Skeletal muscle satellite cell (primary cell): ENCODE measurements at regions not wholly inside any gene's neighbourhood (a gene's known extent, or its start where the extent isn't known, plus 50 kb on each side); places are given as distances from the start of the nearest gene placed in this dataset.

ENCODE experiments used
- H3K27me3 ChIP-seq: 2 replicates; pipeline ENCODE4 v1.7.0; 2013; ENCODE audit warnings: low read length; ENCODE audit not compliant: control insufficient read depth, insufficient read depth
- H3K36me3 ChIP-seq: 2 replicates; pipeline ENCODE4 v1.7.0; 2013; ENCODE audit warnings: mild to moderate bottlenecking, control low read depth, low read length; ENCODE audit not compliant: insufficient read depth
- H3K4me1 ChIP-seq: 2 replicates; pipeline ENCODE4 v1.7.0; 2013; ENCODE audit warnings: low read length; ENCODE audit not compliant: control insufficient read depth, insufficient read depth
- H3K4me2 ChIP-seq: 2 replicates; pipeline ENCODE4 v1.7.0; 2013; ENCODE audit warnings: mild to moderate bottlenecking, low read length
- H3K4me3 ChIP-seq: 2 replicates; pipeline ENCODE4 v1.7.0; 2013; ENCODE audit warnings: low read length
- H3K9ac ChIP-seq: 2 replicates; pipeline ENCODE4 v1.7.0; 2013; ENCODE audit warnings: mild to moderate bottlenecking, low read depth, low read length, moderate library complexity
- H3K9me3 ChIP-seq: replicated peaks from 2 replicates; pipeline ENCODE4 v1.7.0; 2013; ENCODE audit warnings: mild to moderate bottlenecking, control low read depth, low read length

- no peaks in the 10 kb centered on the region for H3K9me3 ChIP-seq
- peaks cover 18% of the 10 kb centered on the region for H3K27me3 ChIP-seq
- H3K4me2 ChIP-seq, result no peak overlapping the region
- H3K36me3 ChIP-seq, result no peaks in the 10 kb centered on the region
- no peak overlapping the region for H3K9ac ChIP-seq
- H3K4me3 ChIP-seq, result no peak overlapping the region
- H3K4me1 ChIP-seq, result no peaks in the 10 kb centered on the region
These were observed 56.4 kb downstream of the CD24 start for GRCh38 chr6:106918115-106918514.

GRCh38 chr6:106916891-106917290 is 57.6 kb downstream of the CD24 start:
- H3K9me3 ChIP-seq, result no peaks in the 10 kb centered on the region
- H3K4me2 ChIP-seq, result no peak overlapping the region
- no peaks in the 10 kb centered on the region for H3K4me1 ChIP-seq

GRCh38 chr6:106913676-106914280 is 60.8 kb downstream of the CD24 start:
- no peak overlapping the region for H3K4me2 ChIP-seq
- H3K9me3 ChIP-seq, result no peaks in the 10 kb centered on the region
- no peak overlapping the region for H3K4me3 ChIP-seq
- H3K36me3 ChIP-seq, result no peaks in the 10 kb centered on the region
- H3K4me1 ChIP-seq, result no peaks in the 10 kb centered on the region
- H3K27me3 ChIP-seq, result peaks cover 12% of the 10 kb centered on the region
- no peak overlapping the region for H3K9ac ChIP-seq

More at GRCh38 chr6:106916891-106917290, 57.6 kb downstream of the CD24 start:
- Histone ChIP-seq H3K4me3 (no peak overlapping the region), H3K36me3 (no peaks in the 10 kb centered on the region), H3K27me3 (peaks cover 16% of the 10 kb centered on the region), H3K9ac (no peak overlapping the region)

DNA sequence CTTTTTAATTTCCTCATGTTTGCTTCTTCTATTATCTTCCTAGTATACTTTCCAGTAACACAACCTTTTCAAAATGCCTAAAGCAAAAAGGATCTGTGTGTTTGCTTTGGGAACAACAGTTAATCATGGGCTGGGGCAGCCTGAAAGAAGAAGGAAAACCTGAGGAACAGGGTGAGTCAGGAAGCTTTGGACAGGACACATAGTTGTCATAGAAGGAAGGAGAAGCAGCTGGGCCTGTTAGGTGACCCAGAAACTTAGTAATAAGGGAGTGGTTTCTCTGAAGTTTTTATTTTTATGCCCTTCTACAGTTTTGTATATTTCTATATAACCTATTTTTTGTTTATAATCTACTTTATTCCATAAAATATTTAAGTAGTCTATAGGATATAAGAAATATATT is 61.4 kb downstream of the CD24 start:
- H3K4me3 ChIP-seq, result no peak overlapping the region
- H3K4me2 ChIP-seq, result no peak overlapping the region
- no peaks in the 10 kb centered on the region for H3K9me3 ChIP-seq
- no peaks in the 10 kb centered on the region for H3K36me3 ChIP-seq
- H3K27me3 ChIP-seq, result peaks cover 5% of the 10 kb centered on the region
- H3K4me1 ChIP-seq, result no peaks in the 10 kb centered on the region
- H3K9ac ChIP-seq, result no peak overlapping the region

- peaks cover 3% of the 10 kb centered on the region for H3K27me3 ChIP-seq
- no peaks in the 10 kb centered on the region for H3K4me1 ChIP-seq
- no peak overlapping the region for H3K4me2 ChIP-seq
- H3K4me3 ChIP-seq, result no peak overlapping the region
- no peaks in the 10 kb centered on the region for H3K9me3 ChIP-seq
- H3K36me3 ChIP-seq, result no peaks in the 10 kb centered on the region
- no peak overlapping the region for H3K9ac ChIP-seq
These were observed 62.4 kb downstream of the CD24 start for GRCh38 chr6:106912091-106912490.

DNA sequence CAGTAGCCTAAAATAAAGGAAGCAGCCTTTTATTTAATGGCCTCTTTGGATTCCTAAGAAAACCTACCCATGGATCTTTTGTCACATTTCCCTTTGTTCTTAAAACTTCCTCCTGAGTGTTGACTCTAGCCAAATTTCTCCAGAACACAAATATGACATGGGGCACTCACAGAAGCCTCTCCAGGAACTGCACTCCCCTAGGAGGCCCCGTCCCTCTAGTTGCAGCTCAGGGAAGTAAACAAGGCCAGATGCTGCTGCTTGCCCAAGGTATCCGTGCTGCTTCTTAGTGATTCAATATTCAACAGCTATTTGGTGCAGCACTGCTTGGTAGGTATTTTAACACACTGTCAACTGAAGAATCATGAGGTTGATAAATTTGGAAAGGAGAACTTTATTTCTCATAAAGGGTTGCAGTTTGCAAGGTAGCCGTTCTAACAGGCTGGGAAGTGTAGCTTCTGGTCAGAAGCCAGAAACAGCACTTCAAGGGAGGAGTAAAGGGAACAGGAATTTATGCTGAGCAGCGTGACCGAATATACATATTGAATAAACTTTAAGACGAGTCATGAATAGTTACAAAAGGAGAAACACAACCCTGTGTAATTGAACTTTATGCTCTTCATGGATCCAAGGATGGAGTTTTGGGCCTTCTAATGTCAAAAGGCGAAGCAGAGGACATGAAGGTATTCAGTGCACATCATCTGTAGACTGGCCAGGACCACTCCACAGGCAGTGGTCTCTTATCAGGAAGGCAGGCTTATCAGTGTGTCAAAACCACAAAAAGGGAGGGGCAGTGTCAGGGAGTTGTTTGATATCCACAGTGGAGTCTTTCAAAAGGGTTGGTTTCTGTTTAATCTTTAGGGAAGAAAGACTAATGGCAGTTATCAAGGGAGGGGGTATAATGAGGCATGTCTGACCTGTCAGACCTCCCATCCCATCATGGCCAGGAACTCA is 63.3 kb downstream of the CD24 start:
- Histone ChIP-seq H3K9me3 (no peaks in the 10 kb centered on the region), H3K27me3 (peaks cover 3% of the 10 kb centered on the region), H3K4me2 (no peak overlapping the region), H3K36me3 (no peaks in the 10 kb centered on the region), H3K4me3 (no peak overlapping the region), H3K4me1 (no peaks in the 10 kb centered on the region), H3K9ac (no peak overlapping the region)

GRCh38 chr6:106908386-106908840 is 66.1 kb downstream of the CD24 start:
- H3K36me3 ChIP-seq, result no peaks in the 10 kb centered on the region
- H3K27me3 ChIP-seq, result peaks cover 7% of the 10 kb centered on the region
- no peak overlapping the region for H3K4me2 ChIP-seq
- H3K9ac ChIP-seq, result no peak overlapping the region
- H3K4me1 ChIP-seq, result no peaks in the 10 kb centered on the region
- no peaks in the 10 kb centered on the region for H3K9me3 ChIP-seq
- H3K4me3 ChIP-seq, result no peak overlapping the region

DNA sequence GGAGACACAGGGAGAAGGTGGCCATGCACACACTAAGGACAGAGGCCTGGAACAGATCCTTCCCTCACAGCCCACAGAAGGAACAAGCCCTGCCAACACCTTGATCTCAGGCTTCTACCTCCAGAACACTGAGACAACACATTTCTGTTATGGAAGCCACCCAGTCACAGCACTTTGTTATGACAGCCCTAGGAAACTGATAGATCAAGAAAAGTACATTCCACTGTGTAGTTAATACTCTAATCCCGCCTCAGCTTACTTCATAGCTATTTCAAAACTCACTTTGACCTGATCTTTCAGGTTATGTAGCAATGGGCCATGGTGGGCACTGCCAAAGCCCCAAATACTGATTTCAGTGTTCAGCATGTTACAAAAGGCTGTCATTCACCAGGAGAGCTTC is 66.8 kb downstream of the CD24 start:
- Histone ChIP-seq H3K9ac (no peak overlapping the region), H3K4me3 (no peak overlapping the region), H3K27me3 (peaks cover 7% of the 10 kb centered on the region), H3K36me3 (no peaks in the 10 kb centered on the region), H3K4me1 (no peaks in the 10 kb centered on the region), H3K9me3 (no peaks in the 10 kb centered on the region), H3K4me2 (no peak overlapping the region)

DNA sequence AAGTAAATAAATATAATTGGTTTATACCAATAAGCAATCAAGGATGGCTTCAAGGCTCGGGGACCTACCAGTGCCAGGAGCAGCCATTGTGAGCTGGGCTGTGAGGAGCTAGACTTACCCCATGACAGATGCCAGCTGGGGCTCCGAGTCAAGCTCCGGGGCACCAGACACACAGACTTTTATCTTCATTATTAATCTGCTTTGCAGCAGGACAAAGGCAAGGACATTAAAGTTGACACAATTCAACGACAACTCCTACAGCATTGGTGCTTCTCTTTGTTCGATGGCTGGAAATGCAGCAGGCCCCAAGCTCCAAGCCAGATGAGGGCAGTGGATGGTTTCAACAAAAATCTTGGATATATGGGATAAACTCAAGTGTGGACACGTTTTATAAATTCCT is 68.3 kb downstream of the CD24 start:
- H3K9me3 ChIP-seq, result no peaks in the 10 kb centered on the region
- peaks cover 7% of the 10 kb centered on the region for H3K27me3 ChIP-seq
- H3K9ac ChIP-seq, result no peak overlapping the region
- no peaks in the 10 kb centered on the region for H3K4me1 ChIP-seq
- H3K36me3 ChIP-seq, result no peaks in the 10 kb centered on the region
- no peak overlapping the region for H3K4me3 ChIP-seq
- H3K4me2 ChIP-seq, result no peak overlapping the region

- H3K9ac ChIP-seq, result no peak overlapping the region
- no peak overlapping the region for H3K4me3 ChIP-seq
These were observed 71.2 kb downstream of the CD24 start for GRCh38 chr6:106903299-106903698.

GRCh38 chr6:106901062-106901461 is 73.5 kb downstream of the CD24 start:
- Histone ChIP-seq H3K4me3 (no peak overlapping the region), H3K4me1 (no peaks in the 10 kb centered on the region), H3K9ac (no peak overlapping the region), H3K27me3 (peaks cover 17% of the 10 kb centered on the region), H3K9me3 (no peaks in the 10 kb centered on the region), H3K4me2 (no peak overlapping the region), H3K36me3 (no peaks in the 10 kb centered on the region)

More at GRCh38 chr6:106903299-106903698, 71.2 kb downstream of the CD24 start:
- Histone ChIP-seq H3K4me1 (no peaks in the 10 kb centered on the region), H3K4me2 (no peak overlapping the region), H3K27me3 (peaks cover 9% of the 10 kb centered on the region), H3K36me3 (no peaks in the 10 kb centered on the region), H3K9me3 (no peaks in the 10 kb centered on the region)
